Esophagus squamous epithelium (tissue), 5 donors: ENCODE measurements at regions not wholly inside any gene's neighbourhood (a gene's known extent, or its start where the extent isn't known, plus 50 kb on each side); places are given as distances from the start of the nearest gene placed in this dataset.

Experiments used
- DNase-seq: peaks from one replicate; lab custom pipeline; 2025; lab: John Stamatoyannopoulos, UW
- H3K27ac ChIP-seq, 4 donors: fragments of 200-600 bp; sonication (generic); one replicate each; pipeline ENCODE4 v1.5.1; 2016 to 2019; ENCODE audit warnings: mild to moderate bottlenecking in 1 of 4
- H3K27me3 ChIP-seq, 4 donors: fragments of 200-600 bp; sonication (generic); 1 replicate in 3 of 4; 2 replicates in 1 of 4; pipeline versions ENCODE4 v1.5.1 to v1.6.0; 2017 to 2021; ENCODE audit warnings: antibody characterized with exemption in 1 of 4
- H3K36me3 ChIP-seq, 3 donors: fragments of 200-600 bp; sonication (generic); one replicate each; pipeline ENCODE4 v1.5.1; 2016 to 2019
- H3K4me1 ChIP-seq, 3 donors: fragments of 200-600 bp; sonication (generic); one replicate each; pipeline ENCODE4 v1.5.1; 2017 to 2019
- H3K4me3 ChIP-seq, 4 donors: fragments of 200-600 bp; sonication (generic); 1 replicate in 3 of 4; 2 replicates in 1 of 4; pipeline ENCODE4 v1.5.1; 2016 to 2019; ENCODE audit warnings: mild to moderate bottlenecking in 2 of 4, moderate library complexity in 1 of 4
- H3K9me3 ChIP-seq, 3 donors: fragments of 200-600 bp; sonication (generic); one replicate each; pipeline ENCODE4 v1.5.1; 2016 to 2019
- POLR2A ChIP-seq, 4 donors: fragments of 450-650 bp; IDR thresholded peaks; one replicate each; pipeline ENCODE4 v1.6.1; 2017; ENCODE audit warnings: antibody characterized with exemption in 4 of 4, mild to moderate bottlenecking in 4 of 4, moderate library complexity in 3 of 4
- WGBS, 2 donors: methylation state at CpG; one replicate each; pipeline ENCODE4 v1.1.5; 2018; 5-methylcytosine and 5-hydroxymethylcytosine counted together
- intact Hi-C: fragments of 100-400 bp; cut with DNase I; formaldehyde crosslinking; loops from one replicate; pipeline ENCODE4 v1.15.0; 2022
- TF ChIP-seq, protein P1 (sequence below), 6 experiments: fragments of 450-650 bp in 4 of 6; fragments of 200-600 bp in 2 of 6; sonication (generic) in 2 of 6; IDR thresholded peaks; one replicate each; pipeline ENCODE4 v1.5.1; 2016 to 2019; ENCODE audit warnings: antibody characterized with exemption in 6 of 6, mild to moderate bottlenecking in 4 of 6, moderate library complexity in 4 of 6
- donor health status: DM: yes; HTN: yes; CAD: no.

GRCh38 chr7:31458203-31458602 is 55.7 kb upstream of the ITPRID1 start:
- no peaks in the 10 kb centered on the region for H3K27me3 ChIP-seq
- H3K36me3 ChIP-seq, result no peaks in the 10 kb centered on the region
- DNase-seq, result no peak
- no peaks in the 10 kb centered on the region for H3K9me3 ChIP-seq
- WGBS, 2 donors, result 74 to 79% methylated on average over 4 of the region's 4 CpGs
- intact Hi-C loops, result no loop called here
- no peaks in the 10 kb centered on the region for H3K4me1 ChIP-seq
- no peak overlapping the region for H3K4me3 ChIP-seq
- no peak for TF ChIP-seq POLR2A (IDR thresholded peaks at IDR 0.05)
- TF ChIP-seq, protein P1, sequence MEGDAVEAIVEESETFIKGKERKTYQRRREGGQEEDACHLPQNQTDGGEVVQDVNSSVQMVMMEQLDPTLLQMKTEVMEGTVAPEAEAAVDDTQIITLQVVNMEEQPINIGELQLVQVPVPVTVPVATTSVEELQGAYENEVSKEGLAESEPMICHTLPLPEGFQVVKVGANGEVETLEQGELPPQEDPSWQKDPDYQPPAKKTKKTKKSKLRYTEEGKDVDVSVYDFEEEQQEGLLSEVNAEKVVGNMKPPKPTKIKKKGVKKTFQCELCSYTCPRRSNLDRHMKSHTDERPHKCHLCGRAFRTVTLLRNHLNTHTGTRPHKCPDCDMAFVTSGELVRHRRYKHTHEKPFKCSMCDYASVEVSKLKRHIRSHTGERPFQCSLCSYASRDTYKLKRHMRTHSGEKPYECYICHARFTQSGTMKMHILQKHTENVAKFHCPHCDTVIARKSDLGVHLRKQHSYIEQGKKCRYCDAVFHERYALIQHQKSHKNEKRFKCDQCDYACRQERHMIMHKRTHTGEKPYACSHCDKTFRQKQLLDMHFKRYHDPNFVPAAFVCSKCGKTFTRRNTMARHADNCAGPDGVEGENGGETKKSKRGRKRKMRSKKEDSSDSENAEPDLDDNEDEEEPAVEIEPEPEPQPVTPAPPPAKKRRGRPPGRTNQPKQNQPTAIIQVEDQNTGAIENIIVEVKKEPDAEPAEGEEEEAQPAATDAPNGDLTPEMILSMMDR (IDR thresholded peaks at IDR 0.05), result no peak
- H3K27ac ChIP-seq, result no peak overlapping the region

DNA sequence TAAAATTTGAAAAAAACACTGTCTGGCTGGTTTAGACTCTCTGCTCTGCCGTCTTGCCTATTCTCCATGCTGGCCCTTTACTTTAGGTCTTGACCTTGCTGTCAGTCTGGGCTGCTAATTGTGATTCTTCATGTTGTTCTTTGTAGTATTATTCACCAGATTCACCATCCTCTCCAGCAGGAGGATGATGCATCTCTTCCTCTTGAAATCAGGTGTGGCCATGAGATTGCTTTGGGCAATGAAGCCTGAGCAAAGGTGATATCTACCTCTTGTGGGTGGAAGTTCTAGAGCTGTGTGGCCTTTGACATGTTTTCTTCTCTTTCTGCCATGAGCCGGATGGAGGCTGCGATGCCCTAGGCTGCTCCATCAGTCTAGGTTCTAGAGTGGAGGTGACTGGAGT is 51.3 kb upstream of the ITPRID1 start:
- intact Hi-C loops, result no loop called here
- Histone ChIP-seq H3K4me1 (no peaks in the 10 kb centered on the region), H3K4me3 (no peak overlapping the region), H3K27ac (no peak overlapping the region), H3K9me3 (no peaks in the 10 kb centered on the region), H3K36me3 (no peaks in the 10 kb centered on the region), H3K27me3 (no peaks in the 10 kb centered on the region)
- WGBS, 2 donors, result 40 to 44% methylated on average over 1 to 3 of the region's 3 CpGs
- TF ChIP-seq, protein P1 (IDR thresholded peaks at IDR 0.05), result no peak
- TF ChIP-seq POLR2A (IDR thresholded peaks at IDR 0.05), result no peak
- DNase-seq, result no peak
